ENCODE measurements at regions not wholly inside any gene's neighbourhood (a gene's known extent, or its start where the extent isn't known, plus 50 kb on each side); places are given as distances from the start of the nearest gene placed in this dataset.

GRCh38 chr7:116423499-116423898 lies 76.0 kb upstream of the CAV2 start:
- TF ChIP-seq POLR2A (IDR thresholded peaks at IDR 0.05) (no peak), POLR2AphosphoS5 (IDR thresholded peaks at IDR 0.05; ENCODE audit: insufficient read depth in 1 of 2, low read depth in 1 of 2) (no peak)
- TF ChIP-seq, protein P1, sequence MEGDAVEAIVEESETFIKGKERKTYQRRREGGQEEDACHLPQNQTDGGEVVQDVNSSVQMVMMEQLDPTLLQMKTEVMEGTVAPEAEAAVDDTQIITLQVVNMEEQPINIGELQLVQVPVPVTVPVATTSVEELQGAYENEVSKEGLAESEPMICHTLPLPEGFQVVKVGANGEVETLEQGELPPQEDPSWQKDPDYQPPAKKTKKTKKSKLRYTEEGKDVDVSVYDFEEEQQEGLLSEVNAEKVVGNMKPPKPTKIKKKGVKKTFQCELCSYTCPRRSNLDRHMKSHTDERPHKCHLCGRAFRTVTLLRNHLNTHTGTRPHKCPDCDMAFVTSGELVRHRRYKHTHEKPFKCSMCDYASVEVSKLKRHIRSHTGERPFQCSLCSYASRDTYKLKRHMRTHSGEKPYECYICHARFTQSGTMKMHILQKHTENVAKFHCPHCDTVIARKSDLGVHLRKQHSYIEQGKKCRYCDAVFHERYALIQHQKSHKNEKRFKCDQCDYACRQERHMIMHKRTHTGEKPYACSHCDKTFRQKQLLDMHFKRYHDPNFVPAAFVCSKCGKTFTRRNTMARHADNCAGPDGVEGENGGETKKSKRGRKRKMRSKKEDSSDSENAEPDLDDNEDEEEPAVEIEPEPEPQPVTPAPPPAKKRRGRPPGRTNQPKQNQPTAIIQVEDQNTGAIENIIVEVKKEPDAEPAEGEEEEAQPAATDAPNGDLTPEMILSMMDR (IDR thresholded peaks at IDR 0.05): no peak
- no peak overlapping the region for H3K4me3 ChIP-seq
- no peaks in the 10 kb centered on the region for H3K27me3 ChIP-seq
- no peak overlapping the region for H3K27ac ChIP-seq
- intact Hi-C loops (cut with DNase I): no loop called here
- no peaks in the 10 kb centered on the region for H3K9me3 ChIP-seq
- no peaks in the 10 kb centered on the region for H3K36me3 ChIP-seq
- H3K4me1 ChIP-seq: no peaks in the 10 kb centered on the region
- no peak for DNase-seq (ENCODE audit: extremely low spot score in 2 of 2)

GRCh38 chr7:116425647-116426209 lies 73.8 kb upstream of the CAV2 start:
- H3K4me1 ChIP-seq: no peaks in the 10 kb centered on the region
- DNase-seq (ENCODE audit: extremely low spot score in 2 of 2): no peak
- no peaks in the 10 kb centered on the region for H3K9me3 ChIP-seq
- H3K36me3 ChIP-seq: no peaks in the 10 kb centered on the region
- H3K27me3 ChIP-seq: no peaks in the 10 kb centered on the region
- H3K27ac ChIP-seq: peak overlapping the region; percentile 40
- intact Hi-C loops (cut with DNase I): no loop called here
- TF ChIP-seq POLR2AphosphoS5 (IDR thresholded peaks at IDR 0.05; ENCODE audit: insufficient read depth in 1 of 2, low read depth in 1 of 2) (no peak), POLR2A (IDR thresholded peaks at IDR 0.05) (no peak)
- TF ChIP-seq, protein P1 (IDR thresholded peaks at IDR 0.05): no peak
- no peak overlapping the region for H3K4me3 ChIP-seq

- TF ChIP-seq, protein P1 (IDR thresholded peaks at IDR 0.05): no peak
- TF ChIP-seq POLR2AphosphoS5 (IDR thresholded peaks at IDR 0.05; ENCODE audit: insufficient read depth in 1 of 2, low read depth in 1 of 2): peak in 1 of 2 donors; percentile 85
- no peak for DNase-seq (ENCODE audit: extremely low spot score in 2 of 2)
- peak overlapping the region; percentile 40 for H3K27ac ChIP-seq
- no peaks in the 10 kb centered on the region for H3K4me1 ChIP-seq
- no peaks in the 10 kb centered on the region for H3K9me3 ChIP-seq
- H3K27me3 ChIP-seq: no peaks in the 10 kb centered on the region
- intact Hi-C loops (cut with DNase I): no loop called here
- H3K4me3 ChIP-seq: no peak overlapping the region
- no peaks in the 10 kb centered on the region for H3K36me3 ChIP-seq
These were observed 72.9 kb upstream of the CAV2 start for GRCh38 chr7:116426428-116427156.

GRCh38 chr7:116429986-116430619 lies 69.4 kb upstream of the CAV2 start:
- TF ChIP-seq POLR2AphosphoS5 (IDR thresholded peaks at IDR 0.05; ENCODE audit: insufficient read depth in 1 of 2, low read depth in 1 of 2) (no peak), POLR2A (IDR thresholded peaks at IDR 0.05) (no peak)
- TF ChIP-seq, protein P1 (IDR thresholded peaks at IDR 0.05): no peak
- DNase-seq (ENCODE audit: extremely low spot score in 2 of 2): no peak
- Histone ChIP-seq H3K27ac (no peak overlapping the region), H3K4me1 (no peaks in the 10 kb centered on the region), H3K4me3 (no peak overlapping the region), H3K9me3 (no peaks in the 10 kb centered on the region), H3K36me3 (no peaks in the 10 kb centered on the region), H3K27me3 (no peaks in the 10 kb centered on the region)
- intact Hi-C loops (cut with DNase I): no loop called here
